Prostate gland (tissue), 2 donors: ENCODE measurements at regions not wholly inside any gene's neighbourhood (a gene's known extent, or its start where the extent isn't known, plus 50 kb on each side); places are given as distances from the start of the nearest gene placed in this dataset.

Experiments used
- DNase-seq: peaks from one replicate; pipeline ENCODE4 v3.0.0-alpha.2; 2019; ENCODE audit warnings: low spot score
- H3K27ac ChIP-seq, 2 donors: fragments of 200-600 bp; sonication (generic); 2 replicates each; pipeline ENCODE4 v1.5.1; 2017 to 2019
- H3K27me3 ChIP-seq: fragments of 200-600 bp; sonication (generic); replicated peaks from 2 replicates; pipeline ENCODE4 v1.5.1; 2019; ENCODE audit not compliant: insufficient read depth
- H3K36me3 ChIP-seq, 2 donors: fragments of 200-600 bp; sonication (generic); 1 replicate in 1 of 2; 2 replicates in 1 of 2; pipeline versions ENCODE4 v1.5.1 to v1.8.1; 2017 to 2019
- H3K4me1 ChIP-seq: fragments of 200-600 bp; sonication (generic); replicated peaks from 2 replicates; pipeline ENCODE4 v1.5.1; 2019
- H3K4me3 ChIP-seq, 2 donors: fragments of 200-600 bp; sonication (generic); 2 replicates each; pipeline ENCODE4 v1.5.1; 2017 to 2019
- H3K9me3 ChIP-seq: fragments of 200-600 bp; sonication (generic); 2 replicates; pipeline ENCODE4 v1.5.1; 2017
- POLR2A ChIP-seq: fragments of 450-650 bp; IDR thresholded peaks from one replicate; pipeline ENCODE4 v1.6.1; 2016; ENCODE audit warnings: antibody characterized with exemption, mild to moderate bottlenecking
- POLR2AphosphoS5 ChIP-seq: sonication (generic); formaldehyde crosslinking; IDR thresholded peaks from one replicate; pipeline ENCODE4 v1.6.1; 2017; ENCODE audit warnings: antibody characterized with exemption
- WGBS: methylation state at CpG from one replicate; pipeline ENCODE4 v1.1.5; 2018; 5-methylcytosine and 5-hydroxymethylcytosine counted together
- intact Hi-C: fragments of 100-400 bp; cut with DNase I; formaldehyde crosslinking; loops from one replicate; pipeline ENCODE4 v1.14.2; 2022
- TF ChIP-seq, protein P1 (sequence below), 4 experiments: fragments of 200-600 bp in 2 of 4; fragments of 450-650 bp in 2 of 4; sonication (generic) in 2 of 4; IDR thresholded peaks; 1 replicate in 3 of 4; 2 replicates in 1 of 4; pipeline ENCODE4 v1.5.1; 2016 to 2019; ENCODE audit warnings: antibody characterized with exemption in 4 of 4, mild to moderate bottlenecking in 2 of 4, moderate library complexity in 2 of 4

DNA sequence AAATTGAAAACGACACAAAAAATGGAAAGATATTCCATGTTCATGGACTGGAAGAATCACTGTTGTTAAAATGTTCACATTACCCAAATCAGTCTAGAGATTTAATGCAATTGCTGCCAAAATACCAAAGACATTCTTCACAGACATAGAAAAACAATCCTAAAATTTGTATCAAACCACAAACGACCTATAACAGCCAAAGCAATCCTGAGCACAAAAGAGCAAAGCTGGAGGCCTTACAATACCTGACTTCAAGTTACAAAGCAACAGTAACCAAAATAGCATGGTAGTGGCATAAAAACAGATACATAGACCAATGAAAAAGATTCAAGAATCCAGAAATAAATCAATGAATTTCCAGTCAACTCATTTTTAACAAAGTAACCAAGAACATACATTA lies 1077.3 kb downstream of the KCNT2 start:
- DNase-seq: no peak
- Histone ChIP-seq H3K36me3 (no peaks in the 10 kb centered on the region), H3K9me3 (no peaks in the 10 kb centered on the region), H3K4me1 (no peaks in the 10 kb centered on the region), H3K4me3 (no peak overlapping the region), H3K27me3 (no peaks in the 10 kb centered on the region), H3K27ac (no peak overlapping the region)
- intact Hi-C loops: no loop called here
- TF ChIP-seq, protein P1, sequence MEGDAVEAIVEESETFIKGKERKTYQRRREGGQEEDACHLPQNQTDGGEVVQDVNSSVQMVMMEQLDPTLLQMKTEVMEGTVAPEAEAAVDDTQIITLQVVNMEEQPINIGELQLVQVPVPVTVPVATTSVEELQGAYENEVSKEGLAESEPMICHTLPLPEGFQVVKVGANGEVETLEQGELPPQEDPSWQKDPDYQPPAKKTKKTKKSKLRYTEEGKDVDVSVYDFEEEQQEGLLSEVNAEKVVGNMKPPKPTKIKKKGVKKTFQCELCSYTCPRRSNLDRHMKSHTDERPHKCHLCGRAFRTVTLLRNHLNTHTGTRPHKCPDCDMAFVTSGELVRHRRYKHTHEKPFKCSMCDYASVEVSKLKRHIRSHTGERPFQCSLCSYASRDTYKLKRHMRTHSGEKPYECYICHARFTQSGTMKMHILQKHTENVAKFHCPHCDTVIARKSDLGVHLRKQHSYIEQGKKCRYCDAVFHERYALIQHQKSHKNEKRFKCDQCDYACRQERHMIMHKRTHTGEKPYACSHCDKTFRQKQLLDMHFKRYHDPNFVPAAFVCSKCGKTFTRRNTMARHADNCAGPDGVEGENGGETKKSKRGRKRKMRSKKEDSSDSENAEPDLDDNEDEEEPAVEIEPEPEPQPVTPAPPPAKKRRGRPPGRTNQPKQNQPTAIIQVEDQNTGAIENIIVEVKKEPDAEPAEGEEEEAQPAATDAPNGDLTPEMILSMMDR (IDR thresholded peaks at IDR 0.05): no peak
- TF ChIP-seq POLR2AphosphoS5: no peak
- TF ChIP-seq POLR2A: no peak
- 69% methylated on average over 2 of the region's 2 CpGs for WGBS

DNA sequence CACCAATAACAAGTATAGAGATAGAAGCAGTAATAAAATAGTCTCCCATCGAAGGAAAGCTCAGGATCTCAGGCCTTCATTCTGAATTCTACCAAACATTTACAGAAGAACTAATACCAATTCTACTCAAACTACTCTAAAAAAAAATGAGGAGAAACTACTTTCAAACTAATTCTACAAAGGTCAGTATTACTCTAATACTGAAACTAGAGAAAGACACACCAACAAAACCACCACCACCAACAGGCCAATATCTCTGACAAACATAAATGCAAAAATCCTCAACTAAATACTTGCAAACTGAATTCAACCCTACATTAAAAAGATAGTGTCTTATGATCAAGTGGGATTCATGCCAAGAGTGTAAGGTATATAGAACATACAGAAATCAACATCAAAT lies 1078.4 kb downstream of the KCNT2 start:
- H3K4me3 ChIP-seq: no peak overlapping the region
- H3K4me1 ChIP-seq: no peaks in the 10 kb centered on the region
- no peak for DNase-seq
- H3K9me3 ChIP-seq: no peaks in the 10 kb centered on the region
- no peak overlapping the region for H3K27ac ChIP-seq
- TF ChIP-seq, protein P1 (IDR thresholded peaks at IDR 0.05): no peak
- TF ChIP-seq POLR2A: no peak
- TF ChIP-seq POLR2AphosphoS5: no peak
- intact Hi-C loops: no loop called here
- no peaks in the 10 kb centered on the region for H3K36me3 ChIP-seq
- 85% methylated on average over 1 of the region's 1 CpG for WGBS
- H3K27me3 ChIP-seq: no peaks in the 10 kb centered on the region

DNA sequence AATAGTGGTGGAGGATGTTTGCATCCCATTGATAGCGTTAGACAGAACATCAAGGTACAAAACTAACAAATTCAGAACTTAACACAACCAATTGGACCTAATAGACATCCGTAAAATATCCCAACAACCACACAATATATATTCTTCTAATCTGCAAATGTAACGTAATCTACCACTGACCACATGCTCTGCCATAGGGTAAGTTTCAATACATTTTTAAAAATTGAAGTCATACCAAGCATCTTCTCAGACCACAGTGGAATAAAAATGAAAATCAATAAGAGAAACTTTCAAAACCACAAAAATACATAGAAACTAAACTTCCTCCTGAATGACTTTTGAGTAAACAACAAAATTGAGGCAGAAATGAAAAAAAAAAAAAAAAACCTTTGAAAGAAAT lies 1087.5 kb downstream of the KCNT2 start:
- Histone ChIP-seq H3K9me3 (no peaks in the 10 kb centered on the region), H3K27ac (no peak overlapping the region), H3K4me3 (no peak overlapping the region), H3K27me3 (no peaks in the 10 kb centered on the region), H3K4me1 (no peaks in the 10 kb centered on the region), H3K36me3 (no peaks in the 10 kb centered on the region)
- DNase-seq: no peak
- TF ChIP-seq POLR2A (no peak), POLR2AphosphoS5 (no peak)
- TF ChIP-seq, protein P1 (IDR thresholded peaks at IDR 0.05): no peak
- WGBS: 81% methylated on average over 3 of the region's 3 CpGs
- intact Hi-C loops: no loop called here

DNA sequence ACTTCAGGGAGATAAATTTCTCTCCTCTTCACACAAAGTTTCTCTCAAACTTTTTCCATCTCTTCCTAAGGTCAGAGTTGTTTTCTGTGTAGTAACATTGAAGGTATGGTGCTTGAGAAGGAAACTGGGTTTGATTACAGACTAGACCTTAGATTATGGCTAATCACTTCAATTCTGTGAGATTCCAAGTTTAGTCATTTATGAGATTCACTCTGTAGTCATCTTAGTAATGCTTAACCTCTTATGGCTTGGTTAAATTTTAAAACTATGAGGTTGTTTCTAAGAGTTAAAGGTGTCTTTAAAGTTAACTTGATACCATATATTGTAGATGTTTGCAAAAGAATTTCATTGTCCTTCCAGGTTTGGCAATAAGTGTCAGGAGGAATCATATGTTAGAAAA lies 1092.2 kb downstream of the KCNT2 start:
- DNase-seq: no peak
- H3K4me1 ChIP-seq: no peaks in the 10 kb centered on the region
- intact Hi-C loops: no loop called here
- no peaks in the 10 kb centered on the region for H3K36me3 ChIP-seq
- H3K27me3 ChIP-seq: no peaks in the 10 kb centered on the region
- no peak overlapping the region for H3K27ac ChIP-seq
- TF ChIP-seq, protein P1 (IDR thresholded peaks at IDR 0.05): no peak
- TF ChIP-seq POLR2AphosphoS5: no peak
- no peak for TF ChIP-seq POLR2A
- H3K9me3 ChIP-seq: no peaks in the 10 kb centered on the region
- H3K4me3 ChIP-seq: no peak overlapping the region

DNA sequence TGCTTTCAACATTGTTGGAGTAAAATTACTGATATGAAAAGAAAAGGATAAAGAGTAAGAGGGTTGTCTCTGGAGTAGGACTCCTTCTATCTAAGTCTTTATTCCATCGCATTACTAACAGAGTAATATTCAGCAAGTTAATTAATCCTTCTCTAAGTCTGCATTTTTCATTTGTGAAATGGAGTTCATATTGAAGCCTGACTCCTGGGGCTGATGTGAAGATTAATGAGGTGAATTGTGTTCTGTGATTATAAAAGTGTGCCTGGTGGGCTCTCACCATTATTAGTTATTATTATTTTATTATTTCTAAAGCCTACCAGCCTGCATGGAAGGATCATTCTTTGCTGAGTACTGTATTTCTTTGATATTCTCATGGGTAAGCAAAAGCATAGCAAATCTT lies 1096.7 kb downstream of the KCNT2 start:
- H3K4me1 ChIP-seq: no peaks in the 10 kb centered on the region
- no peak overlapping the region for H3K27ac ChIP-seq
- no peak for DNase-seq
- no peak overlapping the region for H3K4me3 ChIP-seq
- no peaks in the 10 kb centered on the region for H3K9me3 ChIP-seq
- 96% methylated on average over 1 of the region's 1 CpG for WGBS
- intact Hi-C loops: no loop called here
- no peaks in the 10 kb centered on the region for H3K27me3 ChIP-seq
- TF ChIP-seq POLR2AphosphoS5: no peak
- no peak for TF ChIP-seq POLR2A
- TF ChIP-seq, protein P1 (IDR thresholded peaks at IDR 0.05): no peak
- no peaks in the 10 kb centered on the region for H3K36me3 ChIP-seq
